HepG2 (cell line): ENCODE measurements at regions not wholly inside any gene's neighbourhood (a gene's known extent, or its start where the extent isn't known, plus 50 kb on each side); places are given as distances from the start of the nearest gene placed in this dataset.

Experiments used
- ATAC-seq: fragments of 200-7000 bp; cut with Tn5 transposase; 3 replicates; pipeline ENCODE4 v1.9.1; 2020; ENCODE audit warnings: mild to moderate bottlenecking, moderate library complexity
- BruUV-seq: library from RNA; stranded (reverse); fragments of 400-500 nt; replicated peaks from 2 replicates; lab custom pipeline; 2021; lab: Mats Ljungman, UMichigan
- CTCF ChIA-PET: fragments of 300-600 bp; formaldehyde crosslinking; extraction: SDS; loops from one replicate; lab custom pipeline; 2021; ENCODE audit warnings: low total read pairs, inconsistent platforms, low intra/inter-chr PET ratio; lab: Yijun Ruan, JAX
- POLR2A ChIA-PET: fragments of 350-600 bp; sonication (Branson Sonifier 250); formaldehyde crosslinking; loops from one replicate; lab custom pipeline; 2020; ENCODE audit warnings: antibody characterized with exemption, inconsistent platforms; lab: Yijun Ruan, JAX
- DNase-seq: peaks from one replicate; pipeline ENCODE4 v3.0.0-alpha.2; 2015; ENCODE audit warnings: low spot score
- FAIRE-seq: peaks from 3 replicates; lab custom pipeline; 2011; peaks lifted over from hg19 to GRCh38; lab: Jason Lieb, UNC
- H2AFZ ChIP-seq: one replicate; pipeline ENCODE4 v1.6.1; 2011; ENCODE audit warnings: low read length, inconsistent platforms
- H3K27ac ChIP-seq: fragments of 300-600 bp; 3 replicates; pipeline ENCODE4 v1.8.0; 2011; ENCODE audit warnings: mixed run types, mild to moderate bottlenecking, mixed read lengths, low read length, inconsistent platforms; ENCODE audit not compliant: insufficient read depth; ENCODE audit errors: extremely low read length
- H3K27me3 ChIP-seq, 2 experiments: fragments of 200-600 bp in 1 of 2; 2 replicates in 1 of 2; 3 replicates in 1 of 2; pipeline versions ENCODE4 v1.6.0 to v1.8.0; 2011; ENCODE audit warnings: low read length in 2 of 2, mild to moderate bottlenecking in 2 of 2, moderate library complexity in 2 of 2, inconsistent platforms in 1 of 2; ENCODE audit not compliant: insufficient read depth in 2 of 2, control insufficient read depth in 1 of 2
- H3K36me3 ChIP-seq, 2 experiments: fragments of 200-600 bp in 1 of 2; replicated peaks in 1 of 2; 2 replicates in 1 of 2; 3 replicates in 1 of 2; pipeline versions ENCODE4 v1.5.1 to v1.8.0; 2011; ENCODE audit warnings: low read length in 2 of 2, inconsistent platforms in 1 of 2; ENCODE audit not compliant: insufficient read depth in 2 of 2, control insufficient read depth in 1 of 2
- H3K4me1 ChIP-seq: 2 replicates; pipeline ENCODE4 v1.5.1; 2012; ENCODE audit warnings: low read length, inconsistent platforms; ENCODE audit not compliant: insufficient read depth
- H3K4me2 ChIP-seq: 2 replicates; pipeline ENCODE4 v1.6.0; 2011; ENCODE audit warnings: low read depth, low read length, inconsistent platforms
- H3K4me3 ChIP-seq, 3 experiments: fragments of 200-600 bp in 1 of 3; sonication (generic), shearing (Covaris generic) in 1 of 3; replicated peaks in 1 of 3; 2 replicates each; pipeline ENCODE4 v1.5.1; 2011 to 2016; ENCODE audit warnings: low read length in 3 of 3, inconsistent platforms in 2 of 3, low read depth in 2 of 3, mild to moderate bottlenecking in 2 of 3, control low read depth in 1 of 3, mixed read lengths in 1 of 3; ENCODE audit not compliant: insufficient read depth in 1 of 3
- H3K79me2 ChIP-seq: one replicate; pipeline ENCODE4 v1.6.1; 2011; ENCODE audit warnings: low read length, inconsistent platforms; ENCODE audit not compliant: insufficient read depth
- H3K9ac ChIP-seq: 2 replicates; pipeline ENCODE4 v1.6.0; 2011; ENCODE audit warnings: mild to moderate bottlenecking, low read depth, low read length, inconsistent platforms; ENCODE audit not compliant: insufficient read depth
- H3K9me3 ChIP-seq: 2 replicates; pipeline ENCODE4 v1.5.1; 2012; ENCODE audit warnings: mild to moderate bottlenecking, low read length
- H4K20me1 ChIP-seq: 2 replicates; pipeline ENCODE4 v1.6.0; 2011; ENCODE audit warnings: inconsistent platforms, mild to moderate bottlenecking, low read length, moderate library complexity; ENCODE audit not compliant: insufficient read depth
- FIP1L1 ChIP-seq: fragments of 200-400 bp; formaldehyde crosslinking; IDR thresholded peaks from 2 replicates; pipeline ENCODE4 v1.6.1; 2018; ENCODE audit warnings: low read depth, mild to moderate bottlenecking, low read length, moderate library complexity, borderline replicate concordance; ENCODE audit not compliant: insufficient read depth
- TAF15 ChIP-seq: fragments of 200-400 bp; formaldehyde crosslinking; IDR thresholded peaks from one replicate; pipeline ENCODE4 v1.6.1; 2018; ENCODE audit warnings: mild to moderate bottlenecking, low read depth, low read length; ENCODE audit not compliant: poor library complexity, severe bottlenecking
- THYN1 ChIP-seq: sonication (generic); formaldehyde crosslinking; IDR thresholded peaks from 2 replicates; pipeline ENCODE4 v1.8.1; 2023; ENCODE audit warnings: low read depth, mild to moderate bottlenecking, moderate library complexity, missing genetic modification reagents, borderline replicate concordance
- ZFY ChIP-seq: sonication (generic); formaldehyde crosslinking; IDR thresholded peaks from 2 replicates; pipeline ENCODE4 v1.4.0; 2020; ENCODE audit warnings: missing genetic modification reagents
- ZNF292 ChIP-seq: sonication (generic); formaldehyde crosslinking; IDR thresholded peaks from 2 replicates; pipeline ENCODE4 v1.8.1; 2022; ENCODE audit warnings: mild to moderate bottlenecking, low read depth, missing genetic modification reagents, borderline replicate concordance
- ZNF431 ChIP-seq: sonication (generic); formaldehyde crosslinking; IDR thresholded peaks from 2 replicates; pipeline ENCODE4 v1.9.0; 2022; ENCODE audit warnings: missing genetic modification reagents, low read depth, mild to moderate bottlenecking, borderline replicate concordance
- ZNF572 ChIP-seq: sonication (generic); formaldehyde crosslinking; IDR thresholded peaks from 2 replicates; pipeline ENCODE4 v1.5.1; 2020; ENCODE audit warnings: mild to moderate bottlenecking, missing genetic modification reagents
- ZNF614 ChIP-seq: IDR thresholded peaks from 2 replicates; pipeline ENCODE4 v1.6.1; 2018; ENCODE audit warnings: missing biosample characterization, missing genetic modification reagents, inconsistent platforms, borderline replicate concordance
- ZNF672 ChIP-seq: sonication (generic); formaldehyde crosslinking; IDR thresholded peaks from 2 replicates; pipeline ENCODE4 v1.8.1; 2022; ENCODE audit warnings: missing genetic modification reagents
- WGBS: methylation state at CpG from one replicate; pipeline ENCODE4 v1.1.6; 2017; ENCODE audit warnings: low lambda C conversion rate; 5-methylcytosine and 5-hydroxymethylcytosine counted together
- in situ Hi-C: cut with HindIII; loops from 2 replicates; pipeline ENCODE4 v1.10.0; 2017; ENCODE audit warnings: low pct_unique_long_range_greater_than_20kb; ENCODE audit not compliant: extremely low pct_ligation_motif_present
- intact Hi-C: fragments of 100-400 bp; cut with micrococcal nuclease; formaldehyde crosslinking; loops from one replicate; pipeline ENCODE4 v1.10.0; 2022; ENCODE audit not compliant: unreplicated experiment
- TF ChIP-seq, protein P1 (sequence below): sonication (generic); IDR thresholded peaks from 2 replicates; pipeline ENCODE4 v1.6.1; 2016; ENCODE audit warnings: low read depth, borderline replicate concordance
- TF ChIP-seq, protein P2 (sequence below): sonication (generic); formaldehyde crosslinking; IDR thresholded peaks from 2 replicates; pipeline ENCODE4 v1.4.0; 2020; ENCODE audit warnings: missing genetic modification reagents, borderline replicate concordance
- TF ChIP-seq, protein P3 (sequence below): sonication (generic); formaldehyde crosslinking; IDR thresholded peaks from 2 replicates; pipeline ENCODE4 v1.8.0; 2022; ENCODE audit warnings: low read depth, missing genetic modification reagents
- TF ChIP-seq, protein P4 (sequence below): sonication (generic); formaldehyde crosslinking; IDR thresholded peaks from 2 replicates; pipeline ENCODE4 v1.4.0; 2020; ENCODE audit warnings: missing genetic modification reagents

DNA sequence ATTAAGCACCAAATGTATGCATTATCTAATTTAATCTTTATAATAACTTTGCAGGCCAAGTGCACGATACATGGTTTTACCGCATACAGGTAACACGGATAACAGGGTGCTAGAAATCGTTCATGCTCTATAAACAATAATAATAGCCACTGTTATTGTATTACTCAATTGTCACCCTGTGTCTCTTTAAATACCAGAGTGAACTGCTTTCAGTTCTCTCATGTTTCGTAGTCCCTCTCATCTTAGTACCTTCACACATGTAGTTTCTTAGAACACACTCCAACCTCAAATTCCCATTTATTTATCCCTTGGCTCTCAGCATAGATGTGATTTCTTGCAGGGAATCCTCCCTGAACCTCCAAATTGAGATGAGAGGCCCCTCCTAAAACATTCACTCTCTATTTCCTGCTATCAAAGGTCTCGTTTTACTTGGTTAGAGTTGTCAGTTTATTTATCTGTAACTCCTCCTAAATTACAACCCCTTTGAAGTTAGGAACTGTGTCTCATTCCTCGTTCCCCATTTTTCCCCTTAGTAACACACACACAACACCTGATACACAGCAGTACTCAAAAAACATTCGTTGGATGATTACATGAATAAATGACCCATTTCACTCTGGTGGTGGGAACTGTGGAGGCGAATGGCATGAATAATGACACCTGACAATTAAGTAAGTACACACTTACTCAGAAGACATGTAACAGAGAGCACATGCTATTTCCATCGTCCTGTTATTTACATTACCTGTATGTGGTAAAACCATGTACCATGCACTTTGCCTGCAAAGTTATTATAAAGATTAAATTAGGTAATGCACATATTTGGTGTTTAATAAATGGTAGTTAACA lies 134.6 kb downstream of the BTG1 start:
- no peak for FAIRE-seq

More for the DNA sequence above, 134.6 kb downstream of the BTG1 start:
- Histone ChIP-seq H3K4me2 (no peak overlapping the region), H4K20me1 (no peaks in the 10 kb centered on the region), H3K9ac (no peak overlapping the region), H2AFZ (no peak overlapping the region), H3K27ac (no peak overlapping the region), H3K9me3 (no peaks in the 10 kb centered on the region), H3K4me1 (peaks cover 6% of the 10 kb centered on the region; the same call in 1 of the 2 replicates), H3K79me2 (no peaks in the 10 kb centered on the region)
- in situ Hi-C loops: no loop called here
- no peak for ATAC-seq
- 31% methylated on average over 10 of the region's 10 CpGs for WGBS
- intact Hi-C loops: no loop called here
- POLR2A ChIA-PET: no interaction called here
- TF ChIP-seq TAF15 (no peak), ZNF572 (CRISPR knock-in tag) (no peak), ZNF614 (CRISPR knock-in tag) (no peak), ZNF672 (no peak), FIP1L1 (no peak), ZFY (CRISPR knock-in tag) (no peak), THYN1 (CRISPR knock-in tag) (no peak), ZNF292 (CRISPR knock-in tag) (no peak), ZNF431 (no peak)
- TF ChIP-seq, protein P1, sequence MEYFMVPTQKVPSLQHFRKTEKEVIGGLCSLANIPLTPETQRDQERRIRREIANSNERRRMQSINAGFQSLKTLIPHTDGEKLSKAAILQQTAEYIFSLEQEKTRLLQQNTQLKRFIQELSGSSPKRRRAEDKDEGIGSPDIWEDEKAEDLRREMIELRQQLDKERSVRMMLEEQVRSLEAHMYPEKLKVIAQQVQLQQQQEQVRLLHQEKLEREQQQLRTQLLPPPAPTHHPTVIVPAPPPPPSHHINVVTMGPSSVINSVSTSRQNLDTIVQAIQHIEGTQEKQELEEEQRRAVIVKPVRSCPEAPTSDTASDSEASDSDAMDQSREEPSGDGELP: no peak
- TF ChIP-seq, protein P2, sequence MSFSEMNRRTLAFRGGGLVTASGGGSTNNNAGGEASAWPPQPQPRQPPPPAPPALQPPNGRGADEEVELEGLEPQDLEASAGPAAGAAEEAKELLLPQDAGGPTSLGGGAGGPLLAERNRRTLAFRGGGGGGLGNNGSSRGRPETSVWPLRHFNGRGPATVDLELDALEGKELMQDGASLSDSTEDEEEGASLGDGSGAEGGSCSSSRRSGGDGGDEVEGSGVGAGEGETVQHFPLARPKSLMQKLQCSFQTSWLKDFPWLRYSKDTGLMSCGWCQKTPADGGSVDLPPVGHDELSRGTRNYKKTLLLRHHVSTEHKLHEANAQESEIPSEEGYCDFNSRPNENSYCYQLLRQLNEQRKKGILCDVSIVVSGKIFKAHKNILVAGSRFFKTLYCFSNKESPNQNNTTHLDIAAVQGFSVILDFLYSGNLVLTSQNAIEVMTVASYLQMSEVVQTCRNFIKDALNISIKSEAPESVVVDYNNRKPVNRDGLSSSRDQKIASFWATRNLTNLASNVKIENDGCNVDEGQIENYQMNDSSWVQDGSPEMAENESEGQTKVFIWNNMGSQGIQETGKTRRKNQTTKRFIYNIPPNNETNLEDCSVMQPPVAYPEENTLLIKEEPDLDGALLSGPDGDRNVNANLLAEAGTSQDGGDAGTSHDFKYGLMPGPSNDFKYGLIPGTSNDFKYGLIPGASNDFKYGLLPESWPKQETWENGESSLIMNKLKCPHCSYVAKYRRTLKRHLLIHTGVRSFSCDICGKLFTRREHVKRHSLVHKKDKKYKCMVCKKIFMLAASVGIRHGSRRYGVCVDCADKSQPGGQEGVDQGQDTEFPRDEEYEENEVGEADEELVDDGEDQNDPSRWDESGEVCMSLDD (CRISPR knock-in tag): no peak
- TF ChIP-seq, protein P3, sequence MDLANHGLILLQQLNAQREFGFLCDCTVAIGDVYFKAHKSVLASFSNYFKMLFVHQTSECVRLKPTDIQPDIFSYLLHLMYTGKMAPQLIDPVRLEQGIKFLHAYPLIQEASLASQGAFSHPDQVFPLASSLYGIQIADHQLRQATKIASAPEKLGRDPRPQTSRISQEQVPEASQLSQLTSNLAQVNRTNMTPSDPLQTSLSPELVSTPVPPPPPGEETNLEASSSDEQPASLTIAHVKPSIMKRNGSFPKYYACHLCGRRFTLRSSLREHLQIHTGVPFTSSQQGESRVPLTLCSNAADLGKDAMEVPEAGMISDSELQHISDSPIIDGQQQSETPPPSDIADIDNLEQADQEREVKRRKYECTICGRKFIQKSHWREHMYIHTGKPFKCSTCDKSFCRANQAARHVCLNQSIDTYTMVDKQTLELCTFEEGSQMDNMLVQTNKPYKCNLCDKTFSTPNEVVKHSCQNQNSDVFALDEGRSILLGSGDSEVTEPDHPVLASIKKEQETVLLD (CRISPR knock-in tag): no peak
- TF ChIP-seq, protein P4, sequence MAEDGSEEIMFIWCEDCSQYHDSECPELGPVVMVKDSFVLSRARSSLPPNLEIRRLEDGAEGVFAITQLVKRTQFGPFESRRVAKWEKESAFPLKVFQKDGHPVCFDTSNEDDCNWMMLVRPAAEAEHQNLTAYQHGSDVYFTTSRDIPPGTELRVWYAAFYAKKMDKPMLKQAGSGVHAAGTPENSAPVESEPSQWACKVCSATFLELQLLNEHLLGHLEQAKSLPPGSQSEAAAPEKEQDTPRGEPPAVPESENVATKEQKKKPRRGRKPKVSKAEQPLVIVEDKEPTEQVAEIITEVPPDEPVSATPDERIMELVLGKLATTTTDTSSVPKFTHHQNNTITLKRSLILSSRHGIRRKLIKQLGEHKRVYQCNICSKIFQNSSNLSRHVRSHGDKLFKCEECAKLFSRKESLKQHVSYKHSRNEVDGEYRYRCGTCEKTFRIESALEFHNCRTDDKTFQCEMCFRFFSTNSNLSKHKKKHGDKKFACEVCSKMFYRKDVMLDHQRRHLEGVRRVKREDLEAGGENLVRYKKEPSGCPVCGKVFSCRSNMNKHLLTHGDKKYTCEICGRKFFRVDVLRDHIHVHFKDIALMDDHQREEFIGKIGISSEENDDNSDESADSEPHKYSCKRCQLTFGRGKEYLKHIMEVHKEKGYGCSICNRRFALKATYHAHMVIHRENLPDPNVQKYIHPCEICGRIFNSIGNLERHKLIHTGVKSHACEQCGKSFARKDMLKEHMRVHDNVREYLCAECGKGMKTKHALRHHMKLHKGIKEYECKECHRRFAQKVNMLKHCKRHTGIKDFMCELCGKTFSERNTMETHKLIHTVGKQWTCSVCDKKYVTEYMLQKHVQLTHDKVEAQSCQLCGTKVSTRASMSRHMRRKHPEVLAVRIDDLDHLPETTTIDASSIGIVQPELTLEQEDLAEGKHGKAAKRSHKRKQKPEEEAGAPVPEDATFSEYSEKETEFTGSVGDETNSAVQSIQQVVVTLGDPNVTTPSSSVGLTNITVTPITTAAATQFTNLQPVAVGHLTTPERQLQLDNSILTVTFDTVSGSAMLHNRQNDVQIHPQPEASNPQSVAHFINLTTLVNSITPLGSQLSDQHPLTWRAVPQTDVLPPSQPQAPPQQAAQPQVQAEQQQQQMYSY (CRISPR knock-in tag): no peak
- TF ChIP-seq, all 625 proteins: peak for 0
- Histone ChIP-seq H3K4me3 (no peak overlapping the region), H3K36me3 (no peaks in the 10 kb centered on the region), H3K27me3 (no peaks in the 10 kb centered on the region)
- no TSS peak for BruUV-seq
- DNase-seq: no peak
- CTCF ChIA-PET: no interaction called here
